Smooth muscle cell (in vitro differentiated cells): ENCODE measurements at regions not wholly inside any gene's neighbourhood (a gene's known extent, or its start where the extent isn't known, plus 50 kb on each side); places are given as distances from the start of the nearest gene placed in this dataset.

ENCODE experiments used
- DNase-seq: peaks from one replicate; lab custom pipeline; 2025; ENCODE audit not compliant: unreplicated experiment; lab: John Stamatoyannopoulos, UW
- H2AFZ ChIP-seq: fragments of 200-600 bp; sonication (generic); 2 replicates; pipeline ENCODE4 v1.6.0; 2016; ENCODE audit warnings: antibody characterized with exemption, low read depth, mild to moderate bottlenecking
- H3F3A ChIP-seq: fragments of 200-600 bp; sonication (generic); 2 replicates; pipeline ENCODE4 v1.6.0; 2017; ENCODE audit warnings: antibody characterized with exemption, low read depth
- H3K27ac ChIP-seq: fragments of 200-600 bp; sonication (generic); 2 replicates; pipeline ENCODE4 v1.5.1; 2016; ENCODE audit warnings: low read depth, mild to moderate bottlenecking
- H3K27me3 ChIP-seq: fragments of 200-600 bp; sonication (generic); 2 replicates; pipeline ENCODE4 v1.6.1; 2016; ENCODE audit warnings: low read depth, mild to moderate bottlenecking
- H3K36me3 ChIP-seq: fragments of 200-600 bp; sonication (generic); 2 replicates; pipeline ENCODE4 v1.5.1; 2016; ENCODE audit warnings: low read depth
- H3K4me1 ChIP-seq: fragments of 200-600 bp; sonication (generic); 2 replicates; pipeline ENCODE4 v1.5.1; 2016; ENCODE audit warnings: low read depth
- H3K4me2 ChIP-seq: fragments of 200-600 bp; sonication (generic); 2 replicates; pipeline ENCODE4 v1.6.0; 2016; ENCODE audit warnings: mild to moderate bottlenecking
- H3K4me3 ChIP-seq: fragments of 200-600 bp; sonication (generic); 2 replicates; pipeline ENCODE4 v1.5.1; 2016; ENCODE audit warnings: mild to moderate bottlenecking
- H3K79me2 ChIP-seq: fragments of 200-600 bp; sonication (generic); 2 replicates; pipeline ENCODE4 v1.6.0; 2016; ENCODE audit warnings: low read depth, mild to moderate bottlenecking
- H3K9ac ChIP-seq: fragments of 200-600 bp; sonication (generic); 2 replicates; pipeline ENCODE4 v1.6.0; 2016; ENCODE audit warnings: low read depth
- H3K9me3 ChIP-seq: fragments of 200-600 bp; sonication (generic); replicated peaks from 2 replicates; pipeline ENCODE4 v1.5.1; 2016; ENCODE audit warnings: low read depth
- H4K20me1 ChIP-seq: fragments of 200-600 bp; sonication (generic); 2 replicates; pipeline ENCODE4 v1.6.0; 2016; ENCODE audit warnings: low read depth
- WGBS: methylation state at CpG from one replicate; pipeline ENCODE4 v1.1.7; 2016; ENCODE audit warnings: low lambda C conversion rate; 5-methylcytosine and 5-hydroxymethylcytosine counted together
- TF ChIP-seq, protein P1 (sequence below): fragments of 200-600 bp; sonication (generic); IDR thresholded peaks from 2 replicates; pipeline ENCODE4 v1.5.1; 2017; ENCODE audit warnings: borderline replicate concordance, mild to moderate bottlenecking, antibody characterized with exemption; ENCODE audit not compliant: insufficient read depth, poor library complexity, severe bottlenecking

- no peaks in the 10 kb centered on the region for H3F3A ChIP-seq
- H3K9me3 ChIP-seq = no peaks in the 10 kb centered on the region
- H2AFZ ChIP-seq = no peak overlapping the region
- H3K27ac ChIP-seq = no peak overlapping the region
- H3K79me2 ChIP-seq = no peaks in the 10 kb centered on the region
- DNase-seq = no peak
- H3K27me3 ChIP-seq = no peaks in the 10 kb centered on the region
- 99% methylated on average over 33 of the region's 33 CpGs for WGBS
- no peaks in the 10 kb centered on the region for H4K20me1 ChIP-seq
- no peak overlapping the region for H3K4me3 ChIP-seq
- no peaks in the 10 kb centered on the region for H3K36me3 ChIP-seq
- TF ChIP-seq, protein P1, sequence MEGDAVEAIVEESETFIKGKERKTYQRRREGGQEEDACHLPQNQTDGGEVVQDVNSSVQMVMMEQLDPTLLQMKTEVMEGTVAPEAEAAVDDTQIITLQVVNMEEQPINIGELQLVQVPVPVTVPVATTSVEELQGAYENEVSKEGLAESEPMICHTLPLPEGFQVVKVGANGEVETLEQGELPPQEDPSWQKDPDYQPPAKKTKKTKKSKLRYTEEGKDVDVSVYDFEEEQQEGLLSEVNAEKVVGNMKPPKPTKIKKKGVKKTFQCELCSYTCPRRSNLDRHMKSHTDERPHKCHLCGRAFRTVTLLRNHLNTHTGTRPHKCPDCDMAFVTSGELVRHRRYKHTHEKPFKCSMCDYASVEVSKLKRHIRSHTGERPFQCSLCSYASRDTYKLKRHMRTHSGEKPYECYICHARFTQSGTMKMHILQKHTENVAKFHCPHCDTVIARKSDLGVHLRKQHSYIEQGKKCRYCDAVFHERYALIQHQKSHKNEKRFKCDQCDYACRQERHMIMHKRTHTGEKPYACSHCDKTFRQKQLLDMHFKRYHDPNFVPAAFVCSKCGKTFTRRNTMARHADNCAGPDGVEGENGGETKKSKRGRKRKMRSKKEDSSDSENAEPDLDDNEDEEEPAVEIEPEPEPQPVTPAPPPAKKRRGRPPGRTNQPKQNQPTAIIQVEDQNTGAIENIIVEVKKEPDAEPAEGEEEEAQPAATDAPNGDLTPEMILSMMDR = no peak
- no peak overlapping the region for H3K9ac ChIP-seq
- no peak overlapping the region for H3K4me2 ChIP-seq
- no peaks in the 10 kb centered on the region for H3K4me1 ChIP-seq
Observed at GRCh38 chr11:104366321-104366734, 202.4 kb upstream of the PDGFD start.

- Histone ChIP-seq H3K27me3 (no peaks in the 10 kb centered on the region), H3K27ac (no peak overlapping the region), H3K4me3 (no peak overlapping the region), H3K4me1 (no peaks in the 10 kb centered on the region), H3F3A (no peaks in the 10 kb centered on the region), H4K20me1 (no peaks in the 10 kb centered on the region), H3K79me2 (no peaks in the 10 kb centered on the region), H3K36me3 (no peaks in the 10 kb centered on the region), H3K4me2 (no peak overlapping the region), H2AFZ (no peak overlapping the region), H3K9ac (no peak overlapping the region), H3K9me3 (no peaks in the 10 kb centered on the region)
- no peak for DNase-seq
- TF ChIP-seq, protein P1 = no peak
- WGBS = 74% methylated on average over 6 of the region's 6 CpGs
Observed at GRCh38 chr11:104365676-104366075, 201.7 kb upstream of the PDGFD start.

DNA sequence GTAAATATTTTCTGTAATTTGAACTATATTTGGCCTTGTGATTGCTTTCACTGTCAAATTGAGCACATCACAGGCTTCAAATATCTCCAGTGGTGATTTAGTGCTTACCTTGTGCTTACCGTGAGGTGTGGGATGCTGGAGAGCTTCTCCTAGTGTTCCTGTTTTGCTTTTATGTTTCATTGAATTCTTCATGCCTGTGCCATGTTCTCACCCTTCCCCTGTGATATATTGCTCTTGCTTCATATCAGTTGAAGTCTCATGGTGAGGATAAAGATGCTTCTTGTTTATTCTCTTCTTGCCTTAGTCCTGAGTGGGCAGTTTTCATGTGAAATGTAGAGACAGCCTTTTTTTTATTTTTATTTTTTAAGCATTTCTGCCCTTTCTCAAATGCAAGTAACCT lies 198.0 kb upstream of the PDGFD start:
- TF ChIP-seq, protein P1 = no peak
- no peak overlapping the region for H3K9ac ChIP-seq
- no peaks in the 10 kb centered on the region for H4K20me1 ChIP-seq
- no peak overlapping the region for H3K27ac ChIP-seq
- no peaks in the 10 kb centered on the region for H3K36me3 ChIP-seq
- no peak overlapping the region for H2AFZ ChIP-seq
- WGBS = 97% methylated on average over 1 of the region's 1 CpG
- H3K4me2 ChIP-seq = no peak overlapping the region
- no peaks in the 10 kb centered on the region for H3K9me3 ChIP-seq
- no peaks in the 10 kb centered on the region for H3K79me2 ChIP-seq
- no peak overlapping the region for H3K4me3 ChIP-seq
- no peaks in the 10 kb centered on the region for H3F3A ChIP-seq
- no peaks in the 10 kb centered on the region for H3K4me1 ChIP-seq
- H3K27me3 ChIP-seq = no peaks in the 10 kb centered on the region
- no peak for DNase-seq

GRCh38 chr11:104352036-104352435 lies 188.1 kb upstream of the PDGFD start:
- Histone ChIP-seq H3K36me3 (no peaks in the 10 kb centered on the region), H3K4me1 (no peaks in the 10 kb centered on the region)

More at GRCh38 chr11:104352036-104352435, 188.1 kb upstream of the PDGFD start:
- Histone ChIP-seq H2AFZ (no peak overlapping the region), H3K79me2 (no peaks in the 10 kb centered on the region), H3K9me3 (no peaks in the 10 kb centered on the region), H3K9ac (no peak overlapping the region), H4K20me1 (no peaks in the 10 kb centered on the region), H3F3A (no peaks in the 10 kb centered on the region), H3K4me2 (no peak overlapping the region), H3K27ac (no peak overlapping the region), H3K27me3 (no peaks in the 10 kb centered on the region), H3K4me3 (no peak overlapping the region)
- WGBS = 91% methylated on average over 4 of the region's 4 CpGs
- TF ChIP-seq, protein P1 = no peak
- no peak for DNase-seq
